ENCODE measurements at regions not wholly inside any gene's neighbourhood (a gene's known extent, or its start where the extent isn't known, plus 50 kb on each side); places are given as distances from the start of the nearest gene placed in this dataset.
A peak's percentile ranks its signal among the peaks of the same experiment; 100 is the strongest.
"Not testable (repeated sequence)": the region's sequence is repeated elsewhere in the genome, so short reads cannot be mapped to it uniquely, and the experiment has no call there.

DNA sequence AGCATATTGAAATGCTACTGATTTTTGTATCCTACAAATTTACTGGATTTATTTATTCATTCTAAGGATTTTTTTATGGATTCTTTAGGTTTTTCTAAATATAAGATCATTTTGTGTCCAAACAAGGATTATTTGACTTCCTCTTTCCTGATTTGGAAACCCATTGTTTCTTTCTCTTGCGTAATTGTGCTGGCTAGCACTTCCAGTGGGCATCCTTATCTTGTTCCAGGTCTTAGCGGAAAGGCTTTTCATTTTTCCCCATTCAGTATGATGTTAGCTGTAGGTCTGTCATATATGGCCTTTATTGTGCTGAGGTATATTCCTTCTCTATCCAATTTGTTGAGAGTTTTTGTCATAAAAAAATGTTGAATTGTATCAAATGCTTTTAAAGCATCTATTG, 57.2 kb upstream of the RHOJ start:
- no peak for DNase-seq

DNA sequence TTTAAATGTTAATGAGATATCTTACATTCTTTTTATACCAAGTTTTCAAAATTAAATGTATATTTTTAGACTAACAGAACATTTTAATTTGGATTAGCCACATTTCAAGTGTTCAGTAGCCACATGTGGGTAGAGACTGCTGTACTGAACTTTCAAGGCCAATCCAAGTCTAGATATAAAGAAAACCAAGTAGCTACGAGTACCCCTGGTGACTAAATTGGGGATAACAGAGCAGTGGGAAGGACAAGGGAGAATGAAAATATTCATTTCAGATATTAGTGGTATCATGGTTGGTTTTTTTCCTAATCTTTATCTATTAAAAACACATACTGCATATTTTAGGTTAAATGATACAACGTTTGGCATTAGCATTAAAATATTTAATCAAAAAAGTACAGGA, 69.4 kb upstream of the RHOJ start:
- peak; percentile 8 for DNase-seq

DNA sequence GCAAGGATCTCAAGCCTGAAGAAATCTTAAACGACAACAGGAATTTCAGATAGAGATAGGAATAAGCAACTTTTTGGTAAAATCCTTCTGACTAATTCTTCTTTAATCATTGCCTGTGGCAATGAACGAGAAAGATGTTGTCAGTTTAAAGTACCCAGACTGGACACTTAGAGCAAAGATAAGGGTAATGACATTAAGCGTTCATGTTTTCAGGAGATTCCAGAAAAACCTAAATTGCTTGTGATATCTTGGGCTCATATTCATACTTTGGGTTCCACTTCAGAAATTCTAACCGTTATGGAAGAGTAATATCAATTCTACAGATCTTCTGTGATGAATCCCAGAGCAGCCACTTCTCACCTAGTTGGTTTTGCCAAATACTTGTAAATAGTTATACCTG, 73.7 kb upstream of the RHOJ start:
- DNase-seq, result no peak

DNA sequence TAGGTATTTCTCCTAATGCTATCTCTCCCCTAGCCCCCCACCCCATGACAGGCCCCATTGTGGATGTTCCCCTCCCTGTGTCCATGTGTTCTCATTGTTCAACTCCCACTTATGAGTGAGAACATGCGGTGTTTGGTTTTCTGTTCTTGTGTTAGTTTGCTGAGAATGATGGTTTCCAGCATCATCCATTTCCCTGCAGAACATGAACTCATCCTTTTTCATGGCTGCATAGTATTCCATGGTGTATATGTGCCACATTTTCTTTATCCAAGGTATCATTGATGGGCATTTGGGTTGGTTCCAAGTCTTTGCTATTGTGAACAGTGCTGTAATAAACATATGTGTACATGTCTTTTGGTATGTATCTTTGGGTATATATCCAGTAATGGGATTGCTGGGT, 61.2 kb upstream of the KCNH5 start:
- DNase-seq, result not testable (repeated sequence)

DNA sequence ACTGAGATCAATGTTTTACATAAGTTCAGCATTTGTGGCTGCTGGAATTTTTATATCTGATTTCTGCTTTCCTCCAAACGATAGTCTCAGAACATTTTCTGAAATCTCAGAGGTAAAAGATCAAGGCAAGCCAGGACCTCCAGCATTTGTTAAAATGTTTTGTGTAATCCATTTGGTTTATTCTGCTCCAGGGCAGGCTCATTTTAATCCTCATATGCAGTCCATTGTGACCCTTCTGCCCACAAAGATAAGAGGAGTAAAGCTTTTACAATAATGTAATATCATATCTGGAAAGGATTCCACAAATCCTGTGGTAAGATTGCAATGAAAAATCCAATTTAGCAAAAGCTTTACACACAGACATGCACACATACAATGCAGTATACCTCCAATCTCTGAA, 55.3 kb upstream of the KCNH5 start:
- no peak for DNase-seq

DNA sequence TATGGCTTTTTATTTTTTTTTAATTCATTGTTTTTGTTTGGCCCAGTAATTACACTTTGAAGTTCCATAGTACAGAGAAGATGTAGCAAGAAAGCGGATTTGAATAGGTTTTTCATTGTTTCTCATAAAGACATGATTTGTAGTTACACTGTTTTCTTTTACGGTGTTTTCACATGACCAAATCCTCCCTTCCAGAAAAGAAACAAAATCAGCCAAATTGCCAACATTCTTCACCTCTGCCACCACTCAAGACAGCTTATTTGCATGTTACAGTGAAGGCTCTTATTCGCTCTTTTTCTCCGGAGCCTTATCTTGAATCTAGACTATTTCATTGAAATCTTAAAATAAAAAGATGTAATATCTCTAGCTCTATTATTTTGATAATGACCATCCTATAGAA, 50.9 kb upstream of the KCNH5 start:
- no peak for DNase-seq

All from fibroblast of skin of scalp (primary cell).